ENCODE measurements at regions not wholly inside any gene's neighbourhood (a gene's known extent, or its start where the extent isn't known, plus 50 kb on each side); places are given as distances from the start of the nearest gene placed in this dataset.
A peak's percentile ranks its signal among the peaks of the same experiment; 100 is the strongest.

- no peak for DNase-seq
- Histone ChIP-seq H3K27ac (ENCODE audit: low read length) (no peak overlapping the region), H3K27me3 (ENCODE audit: control insufficient read depth, insufficient read depth) (no peaks in the 10 kb centered on the region), H3K9me3 (ENCODE audit: control insufficient read depth, low read length) (no peaks in the 10 kb centered on the region), H3K4me3 (ENCODE audit: low read length) (no peak overlapping the region), H3K4me1 (ENCODE audit: control insufficient read depth, insufficient read depth, low read length) (no peaks in the 10 kb centered on the region)
- WGBS = 89% methylated on average over 6 of the region's 6 CpGs
- no peak for ATAC-seq
- intact Hi-C loops (cut with DNase I) = no loop called here
These were observed 410.8 kb upstream of the PDE3A start for GRCh38 chr12:19957308-19958125.

GRCh38 chr12:19958389-19958788, 409.9 kb upstream of the PDE3A start:
- no peak overlapping the region for H3K27ac ChIP-seq (ENCODE audit: low read length)
- 96% methylated on average over 1 of the region's 1 CpG for WGBS
- intact Hi-C loops (cut with DNase I) = no loop called here
- H3K9me3 ChIP-seq (ENCODE audit: control insufficient read depth, low read length) = no peaks in the 10 kb centered on the region
- ATAC-seq (no peak), DNase-seq (no peak)
- no peaks in the 10 kb centered on the region for H3K27me3 ChIP-seq (ENCODE audit: control insufficient read depth, insufficient read depth)
- H3K4me1 ChIP-seq (ENCODE audit: control insufficient read depth, insufficient read depth, low read length) = no peaks in the 10 kb centered on the region
- H3K4me3 ChIP-seq (ENCODE audit: low read length) = no peak overlapping the region

- no peak for ATAC-seq
- Histone ChIP-seq H3K4me3 (ENCODE audit: low read length) (no peak overlapping the region), H3K4me1 (ENCODE audit: control insufficient read depth, insufficient read depth, low read length) (no peaks in the 10 kb centered on the region), H3K27ac (ENCODE audit: low read length) (no peak overlapping the region), H3K9me3 (ENCODE audit: control insufficient read depth, low read length) (no peaks in the 10 kb centered on the region), H3K27me3 (ENCODE audit: control insufficient read depth, insufficient read depth) (no peaks in the 10 kb centered on the region)
- no peak for DNase-seq
- intact Hi-C loops (cut with DNase I) = no loop called here
- WGBS = 39% methylated on average over 1 of the region's 1 CpG
These were observed 409.0 kb upstream of the PDE3A start for GRCh38 chr12:19959353-19959752.

GRCh38 chr12:19960527-19960926, 407.8 kb upstream of the PDE3A start:
- 93% methylated on average over 4 of the region's 4 CpGs for WGBS
- ATAC-seq (no peak), DNase-seq (no peak)
- no peaks in the 10 kb centered on the region for H3K4me1 ChIP-seq (ENCODE audit: control insufficient read depth, insufficient read depth, low read length)
- H3K4me3 ChIP-seq (ENCODE audit: low read length) = no peak overlapping the region
- intact Hi-C loops (cut with DNase I) = no loop called here
- H3K9me3 ChIP-seq (ENCODE audit: control insufficient read depth, low read length) = no peaks in the 10 kb centered on the region
- H3K27me3 ChIP-seq (ENCODE audit: control insufficient read depth, insufficient read depth) = no peaks in the 10 kb centered on the region
- H3K27ac ChIP-seq (ENCODE audit: low read length) = no peak overlapping the region

- H3K27ac ChIP-seq (ENCODE audit: low read length) = no peak overlapping the region
- 61% methylated on average over 5 of the region's 5 CpGs for WGBS
- peaks cover 1% of the 10 kb centered on the region for H3K4me1 ChIP-seq (ENCODE audit: control insufficient read depth, insufficient read depth, low read length)
- no peak overlapping the region for H3K4me3 ChIP-seq (ENCODE audit: low read length)
- DNase-seq (no peak), ATAC-seq (peak; percentile 32 to 54)
- H3K9me3 ChIP-seq (ENCODE audit: control insufficient read depth, low read length) = no peaks in the 10 kb centered on the region
- intact Hi-C loops (cut with DNase I) = no loop called here
- no peaks in the 10 kb centered on the region for H3K27me3 ChIP-seq (ENCODE audit: control insufficient read depth, insufficient read depth)
These were observed 406.1 kb upstream of the PDE3A start for GRCh38 chr12:19962192-19962591.

- H3K27ac ChIP-seq (ENCODE audit: low read length) = no peak overlapping the region
- no peaks in the 10 kb centered on the region for H3K27me3 ChIP-seq (ENCODE audit: control insufficient read depth, insufficient read depth)
- WGBS = 85% methylated on average over 3 of the region's 3 CpGs
- H3K9me3 ChIP-seq (ENCODE audit: control insufficient read depth, low read length) = no peaks in the 10 kb centered on the region
- ATAC-seq = no peak
- no peak overlapping the region for H3K4me3 ChIP-seq (ENCODE audit: low read length)
- intact Hi-C loops (cut with DNase I) = no loop called here
- peaks cover 1% of the 10 kb centered on the region for H3K4me1 ChIP-seq (ENCODE audit: control insufficient read depth, insufficient read depth, low read length)
- DNase-seq = no peak
These were observed 404.4 kb upstream of the PDE3A start for GRCh38 chr12:19963972-19964371.

GRCh38 chr12:19964549-19964948, 403.8 kb upstream of the PDE3A start:
- DNase-seq (no peak), ATAC-seq (no peak)
- 65% methylated on average over 3 of the region's 3 CpGs for WGBS
- Histone ChIP-seq H3K9me3 (ENCODE audit: control insufficient read depth, low read length) (no peaks in the 10 kb centered on the region), H3K27me3 (ENCODE audit: control insufficient read depth, insufficient read depth) (no peaks in the 10 kb centered on the region), H3K27ac (ENCODE audit: low read length) (no peak overlapping the region), H3K4me1 (ENCODE audit: control insufficient read depth, insufficient read depth, low read length) (peaks cover 1% of the 10 kb centered on the region), H3K4me3 (ENCODE audit: low read length) (no peak overlapping the region)
- intact Hi-C loops (cut with DNase I) = no loop called here

- H3K27ac ChIP-seq (ENCODE audit: low read length) = no peak overlapping the region
- no peak for ATAC-seq
These were observed 402.9 kb upstream of the PDE3A start for GRCh38 chr12:19965196-19966038.

GRCh38 chr12:19967001-19967400, 401.3 kb upstream of the PDE3A start:
- no peaks in the 10 kb centered on the region for H3K27me3 ChIP-seq (ENCODE audit: control insufficient read depth, insufficient read depth)
- 78% methylated on average over 4 of the region's 4 CpGs for WGBS
- ATAC-seq = no peak
- H3K4me1 ChIP-seq (ENCODE audit: control insufficient read depth, insufficient read depth, low read length) = peaks cover 5% of the 10 kb centered on the region
- no peak overlapping the region for H3K4me3 ChIP-seq (ENCODE audit: low read length)
- DNase-seq = no peak
- H3K9me3 ChIP-seq (ENCODE audit: control insufficient read depth, low read length) = no peaks in the 10 kb centered on the region
- no peak overlapping the region for H3K27ac ChIP-seq (ENCODE audit: low read length)
- intact Hi-C loops (cut with DNase I) = no loop called here

More at GRCh38 chr12:19965196-19966038, 402.9 kb upstream of the PDE3A start:
- Histone ChIP-seq H3K4me1 (ENCODE audit: control insufficient read depth, insufficient read depth, low read length) (peaks cover 1% of the 10 kb centered on the region), H3K27me3 (ENCODE audit: control insufficient read depth, insufficient read depth) (no peaks in the 10 kb centered on the region), H3K4me3 (ENCODE audit: low read length) (no peak overlapping the region), H3K9me3 (ENCODE audit: control insufficient read depth, low read length) (no peaks in the 10 kb centered on the region)
- WGBS = 61% methylated on average over 3 of the region's 3 CpGs
- intact Hi-C loops (cut with DNase I) = no loop called here
- no peak for DNase-seq

- DNase-seq (no peak), ATAC-seq (peak; percentile 91 to 97)
- H3K27me3 ChIP-seq (ENCODE audit: control insufficient read depth, insufficient read depth) = no peaks in the 10 kb centered on the region
- H3K4me3 ChIP-seq (ENCODE audit: low read length) = no peak overlapping the region
- 10% methylated on average over 2 of the region's 2 CpGs for WGBS
- H3K27ac ChIP-seq (ENCODE audit: low read length) = no peak overlapping the region
- peaks cover 5% of the 10 kb centered on the region for H3K4me1 ChIP-seq (ENCODE audit: control insufficient read depth, insufficient read depth, low read length)
- H3K9me3 ChIP-seq (ENCODE audit: control insufficient read depth, low read length) = no peaks in the 10 kb centered on the region
- intact Hi-C loops (cut with DNase I) = no loop called here
These were observed 400.9 kb upstream of the PDE3A start for GRCh38 chr12:19967431-19967830.

GRCh38 chr12:19970116-19970515, 398.2 kb upstream of the PDE3A start:
- no peak for DNase-seq
- 33% methylated on average over 2 of the region's 2 CpGs for WGBS
- H3K27me3 ChIP-seq (ENCODE audit: control insufficient read depth, insufficient read depth) = no peaks in the 10 kb centered on the region
- no peak overlapping the region for H3K4me3 ChIP-seq (ENCODE audit: low read length)
- no peaks in the 10 kb centered on the region for H3K9me3 ChIP-seq (ENCODE audit: control insufficient read depth, low read length)
- H3K4me1 ChIP-seq (ENCODE audit: control insufficient read depth, insufficient read depth, low read length) = peaks cover 5% of the 10 kb centered on the region
- H3K27ac ChIP-seq (ENCODE audit: low read length) = no peak overlapping the region
- intact Hi-C loops (cut with DNase I) = no loop called here
- ATAC-seq = no peak
